Psoas muscle (tissue), 7 donors: ENCODE measurements at regions not wholly inside any gene's neighbourhood (a gene's known extent, or its start where the extent isn't known, plus 50 kb on each side); places are given as distances from the start of the nearest gene placed in this dataset.

Experiments used
- ATAC-seq, 4 donors: fragments of 200-7000 bp; cut with Tn5 transposase; one replicate each; pipeline ENCODE4 v1.9.1; 2020; ENCODE audit warnings: moderate library complexity in 3 of 4, mild to moderate bottlenecking in 2 of 4
- DNase-seq, 2 donors: peaks; one replicate each; pipeline ENCODE4 v3.0.0-alpha.2; 2020
- H3K27ac ChIP-seq: fragments of 200-600 bp; one replicate; pipeline ENCODE4 v1.8.0; 2022
- H3K27me3 ChIP-seq, 3 donors: fragments of 200-600 bp in 1 of 3; one replicate each; pipeline versions ENCODE4 v1.6.1 to v1.8.0; 2013 to 2022; ENCODE audit warnings: low read length in 2 of 3, mild to moderate bottlenecking in 2 of 3, moderate library complexity in 1 of 3; ENCODE audit not compliant: insufficient read depth in 3 of 3
- H3K36me3 ChIP-seq, 2 donors: fragments of 200-600 bp in 1 of 2; one replicate each; pipeline versions ENCODE4 v1.6.1 to v1.8.0; 2013 to 2022; ENCODE audit warnings: low read depth in 1 of 2, mild to moderate bottlenecking in 1 of 2, moderate library complexity in 1 of 2; ENCODE audit not compliant: insufficient read depth in 1 of 2
- H3K4me1 ChIP-seq: fragments of 200-600 bp; one replicate; pipeline ENCODE4 v1.8.0; 2022
- H3K4me3 ChIP-seq: fragments of 200-600 bp; one replicate; pipeline ENCODE4 v1.8.0; 2022; ENCODE audit warnings: mild to moderate bottlenecking
- H3K9me3 ChIP-seq: fragments of 200-600 bp; one replicate; pipeline ENCODE4 v1.8.0; 2022
- WGBS, 3 donors: extraction: QIAGEN DNeasy Blood & Tissue Kit; methylation state at CpG; one replicate each; pipeline versions ENCODE4 v1.1.6 to v1.1.7; 2013; 5-methylcytosine and 5-hydroxymethylcytosine counted together
- intact Hi-C, 2 donors: fragments of 100-400 bp; cut with DNase I; formaldehyde crosslinking; loops; one replicate each; pipeline versions ENCODE4 v1.11.0 to v1.14.2; 2022
- TF ChIP-seq, protein P1 (sequence below): fragments of 200-600 bp; IDR thresholded peaks from one replicate; pipeline ENCODE4 v1.8.0; 2022; ENCODE audit warnings: antibody characterized with exemption
- donor health status: healthy with polysubstance abuse.
- donor health status: DM: no; HTN: no; CAD: no; lungs with moderate emphysema.
- donor health status: Bipolar disorder and iron deficiency.
- donor health status: healthy.
- donor health status: DM: yes; HTN: yes; CAD: no.
- donor health status: DM: no; HTN: no; CAD: no.
- donor health status: DM: yes; HTN: yes; CAD: no.

DNA sequence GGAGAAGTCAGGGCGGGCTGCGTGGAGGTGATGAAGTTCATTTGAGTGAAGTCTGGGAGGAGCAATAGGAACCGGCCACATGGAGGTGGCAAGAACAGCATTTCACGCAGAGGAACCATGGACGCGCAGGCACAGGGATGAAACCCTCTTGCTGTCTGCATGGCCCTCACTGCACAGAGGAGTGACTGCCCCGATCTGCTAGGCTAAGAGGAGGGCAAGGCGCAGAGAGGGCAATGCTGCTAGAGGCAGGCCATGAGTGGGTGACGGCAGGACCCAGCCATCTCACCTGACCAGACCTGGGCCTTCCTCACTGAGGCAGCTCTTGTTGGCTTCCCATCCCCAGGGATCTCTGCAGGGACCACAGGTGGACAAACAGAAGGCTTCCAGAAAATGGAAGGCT, 90.3 kb downstream of the BARX1 start:
- TF ChIP-seq, protein P1, sequence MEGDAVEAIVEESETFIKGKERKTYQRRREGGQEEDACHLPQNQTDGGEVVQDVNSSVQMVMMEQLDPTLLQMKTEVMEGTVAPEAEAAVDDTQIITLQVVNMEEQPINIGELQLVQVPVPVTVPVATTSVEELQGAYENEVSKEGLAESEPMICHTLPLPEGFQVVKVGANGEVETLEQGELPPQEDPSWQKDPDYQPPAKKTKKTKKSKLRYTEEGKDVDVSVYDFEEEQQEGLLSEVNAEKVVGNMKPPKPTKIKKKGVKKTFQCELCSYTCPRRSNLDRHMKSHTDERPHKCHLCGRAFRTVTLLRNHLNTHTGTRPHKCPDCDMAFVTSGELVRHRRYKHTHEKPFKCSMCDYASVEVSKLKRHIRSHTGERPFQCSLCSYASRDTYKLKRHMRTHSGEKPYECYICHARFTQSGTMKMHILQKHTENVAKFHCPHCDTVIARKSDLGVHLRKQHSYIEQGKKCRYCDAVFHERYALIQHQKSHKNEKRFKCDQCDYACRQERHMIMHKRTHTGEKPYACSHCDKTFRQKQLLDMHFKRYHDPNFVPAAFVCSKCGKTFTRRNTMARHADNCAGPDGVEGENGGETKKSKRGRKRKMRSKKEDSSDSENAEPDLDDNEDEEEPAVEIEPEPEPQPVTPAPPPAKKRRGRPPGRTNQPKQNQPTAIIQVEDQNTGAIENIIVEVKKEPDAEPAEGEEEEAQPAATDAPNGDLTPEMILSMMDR, result no peak
- ATAC-seq (no peak), DNase-seq (no peak)
- Histone ChIP-seq H3K27ac (no peak overlapping the region), H3K36me3 (no peaks in the 10 kb centered on the region), H3K4me3 (no peak overlapping the region), H3K27me3 (peaks cover 0 to 22% (median 6%) of the 10 kb centered on the region in 3 donors), H3K4me1 (no peaks in the 10 kb centered on the region), H3K9me3 (no peaks in the 10 kb centered on the region)
- intact Hi-C loops, result no loop called here
- WGBS, 3 donors, result 87 to 92% (median 91%) methylated on average over 9 of the region's 9 CpGs

DNA sequence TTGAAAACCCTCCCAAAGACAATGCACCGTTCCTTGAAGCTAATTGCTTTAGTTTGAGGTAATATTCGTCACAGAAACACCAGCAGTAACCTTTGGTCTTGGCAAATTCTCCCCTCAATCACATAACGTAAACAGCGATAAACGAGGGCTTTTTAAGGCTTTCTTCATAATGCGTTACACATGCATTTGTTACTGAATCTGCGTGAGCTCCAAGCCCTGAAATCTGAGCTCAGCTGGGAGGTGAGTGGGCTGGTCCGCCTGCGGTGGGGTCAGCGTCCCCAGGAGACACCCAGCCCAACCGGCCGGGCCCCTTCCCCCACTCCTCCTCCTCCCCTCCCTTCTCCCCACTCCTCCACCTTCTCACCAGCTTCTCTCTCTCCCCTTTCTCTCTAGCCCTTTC, 91.1 kb downstream of the BARX1 start:
- Histone ChIP-seq H3K4me1 (no peaks in the 10 kb centered on the region), H3K36me3 (no peaks in the 10 kb centered on the region), H3K4me3 (no peak overlapping the region), H3K27me3 (peaks cover 0 to 28% (median 11%) of the 10 kb centered on the region in 3 donors), H3K27ac (no peak overlapping the region), H3K9me3 (no peaks in the 10 kb centered on the region)
- ATAC-seq, result no peak
- 14 to 22% (median 17%) methylated on average over 12 of the region's 12 CpGs for WGBS, 3 donors
- TF ChIP-seq, protein P1, result no peak
- intact Hi-C loops, result no loop called here
- no peak for DNase-seq

DNA sequence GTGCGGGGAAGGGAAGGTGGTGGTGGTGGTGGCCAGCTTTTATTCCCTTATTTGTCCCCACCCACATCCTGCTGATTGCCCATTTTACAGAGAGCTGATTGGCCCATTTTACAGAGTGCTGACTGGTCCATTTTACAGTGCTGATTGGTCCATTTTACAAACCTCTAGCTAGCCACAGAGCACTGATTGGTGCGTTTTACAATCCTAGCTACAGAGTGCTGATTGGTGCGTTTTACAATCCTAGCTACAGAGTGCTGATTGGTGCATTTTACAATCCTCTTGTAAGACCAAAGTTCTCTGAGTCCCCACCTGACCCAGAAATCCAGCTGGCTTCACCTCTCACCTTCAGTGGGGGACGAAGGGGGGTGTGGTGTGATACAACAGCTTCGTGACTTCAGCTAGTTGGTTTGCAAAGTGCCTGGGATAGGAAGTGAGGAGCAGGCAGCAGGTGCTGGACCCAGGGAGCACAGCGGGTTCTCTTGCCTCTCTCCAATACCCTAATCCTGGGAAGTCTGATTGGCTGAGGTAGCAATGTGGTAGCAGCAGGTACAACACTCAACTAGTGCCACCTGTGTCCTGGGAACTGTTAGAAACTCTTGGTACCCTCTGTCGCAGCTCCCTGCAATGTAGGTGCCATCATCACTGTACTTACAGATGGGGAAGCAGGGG, 92.1 kb downstream of the BARX1 start:
- Histone ChIP-seq H3K27ac (no peak overlapping the region), H3K9me3 (no peaks in the 10 kb centered on the region), H3K27me3 (peaks cover 0 to 35% (median 11%) of the 10 kb centered on the region in 3 donors), H3K36me3 (no peaks in the 10 kb centered on the region), H3K4me3 (no peak overlapping the region), H3K4me1 (no peaks in the 10 kb centered on the region)
- intact Hi-C loops, result no loop called here
- ATAC-seq, result no peak
- TF ChIP-seq, protein P1, result no peak
- WGBS, 3 donors, result 91 to 93% (median 91%) methylated on average over 6 to 7 of the region's 7 CpGs
- DNase-seq, result no peak

DNA sequence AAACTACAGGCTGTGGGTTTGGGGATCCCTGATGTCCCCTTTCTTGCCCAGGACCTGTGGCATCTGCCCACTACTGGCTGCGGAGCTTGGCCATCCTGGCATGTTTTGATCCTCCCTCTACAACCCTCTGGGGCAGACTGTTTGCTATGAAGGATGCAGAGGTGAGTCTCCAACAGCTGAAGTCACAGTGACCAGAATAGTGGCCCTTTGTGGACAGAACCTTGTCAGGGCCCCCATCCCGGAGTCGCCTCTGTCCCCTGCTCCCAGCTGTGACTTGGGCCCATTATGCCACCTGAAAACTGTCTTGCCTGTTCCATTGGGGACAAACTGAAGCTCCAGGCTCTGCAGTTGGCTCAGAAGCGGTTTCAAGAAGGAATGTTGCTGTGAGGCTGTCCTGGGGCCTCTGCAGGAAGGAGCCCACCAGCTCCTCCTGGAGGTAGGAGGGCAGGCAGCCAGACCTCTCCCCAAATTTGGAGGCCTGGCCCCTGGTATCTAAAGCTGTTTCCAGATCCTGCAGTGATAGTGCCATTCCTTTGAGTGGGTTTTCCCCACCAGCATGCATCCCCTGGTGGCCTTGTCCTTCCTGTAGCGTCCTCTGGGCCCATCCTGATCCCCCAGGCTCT, 93.3 kb downstream of the BARX1 start:
- no peaks in the 10 kb centered on the region for H3K9me3 ChIP-seq
- intact Hi-C loops, result no loop called here
- DNase-seq, result no peak
- TF ChIP-seq, protein P1, result no peak
- H3K4me3 ChIP-seq, result no peak overlapping the region
- WGBS, 3 donors, result 86 to 90% (median 90%) methylated on average over 5 of the region's 5 CpGs
- H3K4me1 ChIP-seq, result no peaks in the 10 kb centered on the region
- peaks cover 2 to 39% (median 11%) of the 10 kb centered on the region in 3 donors for H3K27me3 ChIP-seq
- no peak for ATAC-seq
- no peaks in the 10 kb centered on the region for H3K36me3 ChIP-seq
- no peak overlapping the region for H3K27ac ChIP-seq
